ENCODE measurements at regions not wholly inside any gene's neighbourhood (a gene's known extent, or its start where the extent isn't known, plus 50 kb on each side); places are given as distances from the start of the nearest gene placed in this dataset.

- Histone ChIP-seq H4K91ac (replicated peaks; ENCODE audit: insufficient read length, low read length) (no peak overlapping the region), H2BK5ac (ENCODE audit: low read depth, low read length) (no peak overlapping the region)
- WGBS, 2 experiments (ENCODE audit: extremely low coverage in 1 of 2, insufficient coverage in 1 of 2, insufficient read length in 1 of 2, insufficient replicate concordance in 2 of 2, low coverage in 1 of 2, low lambda C conversion rate in 2 of 2, missing lambda C conversion rate in 1 of 2) = 32% methylated on average over 1 of the region's 1 CpG; no CpG with 5 or more reads in 1 of the 2 experiments
These were observed 254.5 kb upstream of the RARB start for GRCh38 chr3:25173606-25174005.

More at GRCh38 chr3:25173606-25174005, 254.5 kb upstream of the RARB start:
- TF ChIP-seq HDAC2 (IDR thresholded peaks at IDR 0.05; ENCODE audit: borderline replicate concordance in 1 of 2, low read depth in 2 of 2, low read length in 2 of 2) (no peak), EP300 (IDR thresholded peaks at IDR 0.05; ENCODE audit: borderline replicate concordance in 1 of 2, low read depth in 2 of 2, low read length in 2 of 2) (no peak), KDM4A (IDR thresholded peaks at IDR 0.05; ENCODE audit: low read depth, low read length, severe bottlenecking) (no peak), TAF7 (optimal IDR thresholded peaks at IDR 0.05; ENCODE audit: borderline replicate concordance, low read depth, low read length) (no peak), ATF2 (IDR thresholded peaks at IDR 0.05; ENCODE audit: low read length) (no peak), ATF3 (IDR thresholded peaks at IDR 0.05; ENCODE audit: insufficient read depth, low read depth, low read length) (no peak), POLR2AphosphoS5 (IDR thresholded peaks at IDR 0.05; ENCODE audit: low read depth, low read length) (no peak), RFX5 (IDR thresholded peaks at IDR 0.05; ENCODE audit: borderline replicate concordance, low read depth, low read length) (no peak), NRF1 (IDR thresholded peaks at IDR 0.05; ENCODE audit: low read depth, low read length) (no peak), MAFK (IDR thresholded peaks at IDR 0.05; ENCODE audit: low read depth, low read length) (no peak)
- no peak overlapping the region for H3K56ac ChIP-seq (replicated peaks; ENCODE audit: insufficient read length, low read depth, low read length)
- H3K79me2 ChIP-seq (ENCODE audit: control insufficient read depth in 1 of 2, insufficient read depth in 2 of 2, low read length in 2 of 2) = no peaks in the 10 kb centered on the region
- H3K27me3 ChIP-seq (replicated peaks in 1 of 4; ENCODE audit: control insufficient read depth in 3 of 4, extremely low read depth in 1 of 4, insufficient read depth in 3 of 4, low read length in 3 of 4) = no peaks in the 10 kb centered on the region
- H3K18ac ChIP-seq (ENCODE audit: extremely low read depth, low read length) = no peak overlapping the region
- H3K27ac ChIP-seq (ENCODE audit: low read depth, low read length) = no peak overlapping the region
- no peaks in the 10 kb centered on the region for H3K23me2 ChIP-seq (ENCODE audit: low read depth, low read length)
- no peak overlapping the region for H3K4ac ChIP-seq (replicated peaks; ENCODE audit: insufficient read length, low read depth, low read length)
- POLR2A ChIA-PET (ENCODE audit: partially characterized antibody) = interaction anchor here (0.6 kb wide), 1 partner anchor 427 kb away, joined by 3 read pairs; no protein-coding TSS in a partner anchor
- H3K4me3 ChIP-seq (ENCODE audit: extremely low read depth in 1 of 4, insufficient read depth in 2 of 4, low read depth in 3 of 4, low read length in 4 of 4) = no peak overlapping the region
- no peak overlapping the region for H4K5ac ChIP-seq (ENCODE audit: insufficient read length, low read depth, low read length)
- peaks cover 4 to 6% of the 10 kb centered on the region in 2 experiments; a peak in 2 of 4 replicates for H3K9me3 ChIP-seq (ENCODE audit: insufficient read depth in 2 of 2, low read depth in 1 of 2, low read length in 1 of 2)
- H3K4me2 ChIP-seq (ENCODE audit: insufficient read depth in 1 of 2, low read depth in 2 of 2, low read length in 2 of 2) = no peak overlapping the region
- H2BK120ac ChIP-seq (replicated peaks; ENCODE audit: low read depth, low read length) = no peak overlapping the region
- no peak overlapping the region for H3K23ac ChIP-seq (ENCODE audit: insufficient read length)
- no peak overlapping the region for H4K8ac ChIP-seq (ENCODE audit: extremely low read depth, insufficient read depth, low read length)
- no peak overlapping the region for H2AK5ac ChIP-seq (ENCODE audit: low read depth, low read length)
- FAIRE-seq (no peak), DNase-seq (ENCODE audit: low read depth in 1 of 2, low spot score in 2 of 2) (no peak)
- H3K4me1 ChIP-seq (replicated peaks in 1 of 4; ENCODE audit: control insufficient read depth in 3 of 4, insufficient read depth in 4 of 4, low read length in 3 of 4) = peaks cover 0 to 16% (median 5%) of the 10 kb centered on the region in 4 experiments; a peak in 3 of 7 replicates
- no peak overlapping the region for H2AFZ ChIP-seq (ENCODE audit: low read length)
- H4K20me1 ChIP-seq (replicated peaks in 1 of 2; ENCODE audit: control insufficient read depth in 1 of 2, insufficient read depth in 2 of 2, low read length in 2 of 2) = no peaks in the 10 kb centered on the region
- H3K79me1 ChIP-seq (ENCODE audit: low read depth, low read length) = no peaks in the 10 kb centered on the region
- no peaks in the 10 kb centered on the region; a peak in 1 of 8 replicates for H3K36me3 ChIP-seq (ENCODE audit: control insufficient read depth in 2 of 4, insufficient read depth in 4 of 4, low read length in 3 of 4)
- no peak overlapping the region for H2BK15ac ChIP-seq (ENCODE audit: low read length)
- H3K9ac ChIP-seq (replicated peaks in 1 of 4; ENCODE audit: extremely low read depth in 1 of 4, low read depth in 3 of 4, low read length in 3 of 4) = no peak overlapping the region
- H3K14ac ChIP-seq (ENCODE audit: insufficient read length) = no peak overlapping the region
- no peak overlapping the region for H2BK20ac ChIP-seq (ENCODE audit: low read length)
- H2BK12ac ChIP-seq (ENCODE audit: low read depth, low read length) = no peak overlapping the region
- CTCF ChIA-PET (ENCODE audit: partially characterized antibody) = no interaction called here

All from H1 (cell line).